ENCODE measurements at regions not wholly inside any gene's neighbourhood (a gene's known extent, or its start where the extent isn't known, plus 50 kb on each side); places are given as distances from the start of the nearest gene placed in this dataset.
"Not testable (repeated sequence)": the region's sequence is repeated elsewhere in the genome, so short reads cannot be mapped to it uniquely, and the experiment has no call there.

- Histone ChIP-seq H3K4me1 (ENCODE audit: control insufficient read depth, insufficient read depth, low read length) (no peaks in the 10 kb centered on the region), H3K4me3 (ENCODE audit: low read length) (no peak overlapping the region), H3K36me3 (ENCODE audit: control insufficient read depth, insufficient read depth, low read length) (no peaks in the 10 kb centered on the region), H3K9ac (ENCODE audit: low read length) (no peak overlapping the region), H3K27me3 (ENCODE audit: control insufficient read depth, insufficient read depth, low read length) (no peaks in the 10 kb centered on the region), H3K9me3 (ENCODE audit: control insufficient read depth, low read length) (no peaks in the 10 kb centered on the region)
These were observed 806.0 kb upstream of the SORCS1 start for GRCh38 chr10:107970512-107970911.

GRCh38 chr10:107969936-107970335 is 805.4 kb upstream of the SORCS1 start:
- H3K4me1 ChIP-seq (ENCODE audit: control insufficient read depth, insufficient read depth, low read length) = no peaks in the 10 kb centered on the region
- H3K27me3 ChIP-seq (ENCODE audit: control insufficient read depth, insufficient read depth, low read length) = no peaks in the 10 kb centered on the region
- H3K36me3 ChIP-seq (ENCODE audit: control insufficient read depth, insufficient read depth, low read length) = no peaks in the 10 kb centered on the region
- H3K4me3 ChIP-seq (ENCODE audit: low read length) = no peak overlapping the region
- H3K9ac ChIP-seq (ENCODE audit: low read length) = no peak overlapping the region
- H3K9me3 ChIP-seq (ENCODE audit: control insufficient read depth, low read length) = no peaks in the 10 kb centered on the region

GRCh38 chr10:107966826-107967225 is 802.3 kb upstream of the SORCS1 start:
- Histone ChIP-seq H3K27me3 (ENCODE audit: control insufficient read depth, insufficient read depth, low read length) (no peaks in the 10 kb centered on the region), H3K4me3 (ENCODE audit: low read length) (no peak overlapping the region), H3K4me1 (ENCODE audit: control insufficient read depth, insufficient read depth, low read length) (no peaks in the 10 kb centered on the region), H3K36me3 (ENCODE audit: control insufficient read depth, insufficient read depth, low read length) (no peaks in the 10 kb centered on the region), H3K9ac (ENCODE audit: low read length) (no peak overlapping the region), H3K9me3 (ENCODE audit: control insufficient read depth, low read length) (no peaks in the 10 kb centered on the region)

GRCh38 chr10:107952649-107953556 is 788.4 kb upstream of the SORCS1 start:
- Histone ChIP-seq H3K27me3 (ENCODE audit: control insufficient read depth, insufficient read depth, low read length) (no peaks in the 10 kb centered on the region), H3K36me3 (ENCODE audit: control insufficient read depth, insufficient read depth, low read length) (no peaks in the 10 kb centered on the region), H3K4me3 (ENCODE audit: low read length) (no peak overlapping the region), H3K4me1 (ENCODE audit: control insufficient read depth, insufficient read depth, low read length) (no peaks in the 10 kb centered on the region), H3K9me3 (ENCODE audit: control insufficient read depth, low read length) (no peaks in the 10 kb centered on the region), H3K9ac (ENCODE audit: low read length) (no peak overlapping the region)

GRCh38 chr10:107950411-107951062 is 786.0 kb upstream of the SORCS1 start:
- not testable (repeated sequence) for H3K4me3 ChIP-seq (ENCODE audit: low read length); H3K36me3 ChIP-seq (ENCODE audit: control insufficient read depth, insufficient read depth, low read length); H3K9ac ChIP-seq (ENCODE audit: low read length); H3K27me3 ChIP-seq (ENCODE audit: control insufficient read depth, insufficient read depth, low read length); H3K4me1 ChIP-seq (ENCODE audit: control insufficient read depth, insufficient read depth, low read length); H3K9me3 ChIP-seq (ENCODE audit: control insufficient read depth, low read length)

GRCh38 chr10:107942826-107943225 is 778.3 kb upstream of the SORCS1 start:
- H3K4me3 ChIP-seq (ENCODE audit: low read length) = no peak overlapping the region

GRCh38 chr10:107933076-107933475 is 768.6 kb upstream of the SORCS1 start:
- Histone ChIP-seq H3K4me3 (ENCODE audit: low read length) (no peak overlapping the region), H3K4me1 (ENCODE audit: control insufficient read depth, insufficient read depth, low read length) (no peaks in the 10 kb centered on the region), H3K9me3 (ENCODE audit: control insufficient read depth, low read length) (no peaks in the 10 kb centered on the region), H3K27me3 (ENCODE audit: control insufficient read depth, insufficient read depth, low read length) (no peaks in the 10 kb centered on the region), H3K9ac (ENCODE audit: low read length) (no peak overlapping the region), H3K36me3 (ENCODE audit: control insufficient read depth, insufficient read depth, low read length) (no peaks in the 10 kb centered on the region)

More at GRCh38 chr10:107942826-107943225, 778.3 kb upstream of the SORCS1 start:
- no peaks in the 10 kb centered on the region for H3K9me3 ChIP-seq (ENCODE audit: control insufficient read depth, low read length)
- no peaks in the 10 kb centered on the region for H3K36me3 ChIP-seq (ENCODE audit: control insufficient read depth, insufficient read depth, low read length)
- H3K9ac ChIP-seq (ENCODE audit: low read length) = no peak overlapping the region
- H3K4me1 ChIP-seq (ENCODE audit: control insufficient read depth, insufficient read depth, low read length) = no peaks in the 10 kb centered on the region
- H3K27me3 ChIP-seq (ENCODE audit: control insufficient read depth, insufficient read depth, low read length) = no peaks in the 10 kb centered on the region

- H3K9me3 ChIP-seq (ENCODE audit: control insufficient read depth, low read length) = no peaks in the 10 kb centered on the region
These were observed 767.3 kb upstream of the SORCS1 start for GRCh38 chr10:107931808-107932207.

GRCh38 chr10:107930037-107930436 is 765.5 kb upstream of the SORCS1 start:
- no peaks in the 10 kb centered on the region for H3K27me3 ChIP-seq (ENCODE audit: control insufficient read depth, insufficient read depth, low read length)
- no peak overlapping the region for H3K9ac ChIP-seq (ENCODE audit: low read length)
- H3K36me3 ChIP-seq (ENCODE audit: control insufficient read depth, insufficient read depth, low read length) = no peaks in the 10 kb centered on the region
- H3K4me1 ChIP-seq (ENCODE audit: control insufficient read depth, insufficient read depth, low read length) = no peaks in the 10 kb centered on the region
- no peak overlapping the region for H3K4me3 ChIP-seq (ENCODE audit: low read length)
- no peaks in the 10 kb centered on the region for H3K9me3 ChIP-seq (ENCODE audit: control insufficient read depth, low read length)

More at GRCh38 chr10:107931808-107932207, 767.3 kb upstream of the SORCS1 start:
- Histone ChIP-seq H3K9ac (ENCODE audit: low read length) (no peak overlapping the region), H3K36me3 (ENCODE audit: control insufficient read depth, insufficient read depth, low read length) (no peaks in the 10 kb centered on the region), H3K27me3 (ENCODE audit: control insufficient read depth, insufficient read depth, low read length) (no peaks in the 10 kb centered on the region), H3K4me1 (ENCODE audit: control insufficient read depth, insufficient read depth, low read length) (no peaks in the 10 kb centered on the region), H3K4me3 (ENCODE audit: low read length) (no peak overlapping the region)

- H3K4me1 ChIP-seq (ENCODE audit: control insufficient read depth, insufficient read depth, low read length) = no peaks in the 10 kb centered on the region
- no peaks in the 10 kb centered on the region for H3K27me3 ChIP-seq (ENCODE audit: control insufficient read depth, insufficient read depth, low read length)
- no peak overlapping the region for H3K9ac ChIP-seq (ENCODE audit: low read length)
- no peaks in the 10 kb centered on the region for H3K9me3 ChIP-seq (ENCODE audit: control insufficient read depth, low read length)
- H3K36me3 ChIP-seq (ENCODE audit: control insufficient read depth, insufficient read depth, low read length) = no peaks in the 10 kb centered on the region
- H3K4me3 ChIP-seq (ENCODE audit: low read length) = no peak overlapping the region
These were observed 760.0 kb upstream of the SORCS1 start for GRCh38 chr10:107924458-107924857.

GRCh38 chr10:107919626-107920235 is 755.2 kb upstream of the SORCS1 start:
- Histone ChIP-seq H3K36me3 (ENCODE audit: control insufficient read depth, insufficient read depth, low read length) (no peaks in the 10 kb centered on the region), H3K4me1 (ENCODE audit: control insufficient read depth, insufficient read depth, low read length) (no peaks in the 10 kb centered on the region), H3K4me3 (ENCODE audit: low read length) (no peak overlapping the region), H3K27me3 (ENCODE audit: control insufficient read depth, insufficient read depth, low read length) (peaks cover 8% of the 10 kb centered on the region), H3K9ac (ENCODE audit: low read length) (no peak overlapping the region), H3K9me3 (ENCODE audit: control insufficient read depth, low read length) (no peaks in the 10 kb centered on the region)

- Histone ChIP-seq H3K9ac (ENCODE audit: low read length) (no peak overlapping the region), H3K4me3 (ENCODE audit: low read length) (no peak overlapping the region), H3K4me1 (ENCODE audit: control insufficient read depth, insufficient read depth, low read length) (no peaks in the 10 kb centered on the region), H3K36me3 (ENCODE audit: control insufficient read depth, insufficient read depth, low read length) (no peaks in the 10 kb centered on the region), H3K27me3 (ENCODE audit: control insufficient read depth, insufficient read depth, low read length) (peaks cover 11% of the 10 kb centered on the region), H3K9me3 (ENCODE audit: control insufficient read depth, low read length) (no peaks in the 10 kb centered on the region)
These were observed 753.7 kb upstream of the SORCS1 start for GRCh38 chr10:107918171-107918570.

Data from mucosa of stomach (tissue), 1 donor.